ENCODE measurements at regions not wholly inside any gene's neighbourhood (a gene's known extent, or its start where the extent isn't known, plus 50 kb on each side); places are given as distances from the start of the nearest gene placed in this dataset.
"Not testable (repeated sequence)": the region's sequence is repeated elsewhere in the genome, so short reads cannot be mapped to it uniquely, and the experiment has no call there.

GRCh38 chr1:54474310-54475251, 68.4 kb upstream of the SSBP3 start:
- no peak for DNase-seq (ENCODE audit: low read depth)

- no peak for DNase-seq (ENCODE audit: low read depth)
These were observed 65.4 kb upstream of the SSBP3 start for GRCh38 chr1:54471588-54471987.

- DNase-seq (ENCODE audit: low read depth), result not testable (repeated sequence)
These were observed 63.2 kb upstream of the SSBP3 start for GRCh38 chr1:54469444-54469843.

GRCh38 chr1:54468288-54469084, 62.3 kb upstream of the SSBP3 start:
- not testable (repeated sequence) for DNase-seq (ENCODE audit: low read depth)

- no peak for DNase-seq (ENCODE audit: low read depth)
These were observed 59.2 kb upstream of the SSBP3 start for GRCh38 chr1:54465351-54465811.

GRCh38 chr1:54464477-54465146, 58.4 kb upstream of the SSBP3 start:
- no peak for DNase-seq (ENCODE audit: low read depth)

- no peak for DNase-seq (ENCODE audit: low read depth)
These were observed 57.9 kb upstream of the SSBP3 start for GRCh38 chr1:54464031-54464476.

GRCh38 chr1:54463259-54464030, 57.3 kb upstream of the SSBP3 start:
- DNase-seq (ENCODE audit: low read depth), result no peak

GRCh38 chr1:54462597-54463258, 56.5 kb upstream of the SSBP3 start:
- no peak for DNase-seq (ENCODE audit: low read depth)

GRCh38 chr1:54461731-54462596, 55.8 kb upstream of the SSBP3 start:
- DNase-seq (ENCODE audit: low read depth), result no peak

GRCh38 chr1:54460861-54461387, 54.7 kb upstream of the SSBP3 start:
- no peak for DNase-seq (ENCODE audit: low read depth)

GRCh38 chr1:54460351-54460750, 54.2 kb upstream of the SSBP3 start:
- no peak for DNase-seq (ENCODE audit: low read depth)

- no peak for DNase-seq (ENCODE audit: low read depth)
These were observed 53.6 kb upstream of the SSBP3 start for GRCh38 chr1:54459726-54460191.

GRCh38 chr1:54459140-54459539, 52.9 kb upstream of the SSBP3 start:
- DNase-seq (ENCODE audit: low read depth), result no peak

GRCh38 chr1:54456921-54457529, 50.8 kb upstream of the SSBP3 start:
- DNase-seq (ENCODE audit: low read depth), result peak; percentile 59

GRCh38 chr1:54456361-54456760, 50.2 kb upstream of the SSBP3 start:
- DNase-seq (ENCODE audit: low read depth), result no peak
